SU-DHL-6 (cell line): ENCODE measurements at regions not wholly inside any gene's neighbourhood (a gene's known extent, or its start where the extent isn't known, plus 50 kb on each side); places are given as distances from the start of the nearest gene placed in this dataset.

Experiments used
- CTCF ChIP-seq: fragments of 200-600 bp; sonication (generic); IDR thresholded peaks from one replicate; pipeline ENCODE4 v1.5.1; 2017; ENCODE audit warnings: antibody characterized with exemption, mild to moderate bottlenecking, low read length, moderate library complexity; ENCODE audit not compliant: insufficient read depth, poor library complexity, severe bottlenecking
- EZH2phosphoT487 ChIP-seq: fragments of 200-600 bp; sonication (generic), shearing (Covaris generic); conservative IDR thresholded peaks from 2 replicates; pipeline ENCODE4 v1.6.1; 2018; ENCODE audit warnings: mild to moderate bottlenecking, antibody characterized with exemption, low read length, moderate library complexity, mixed read lengths

GRCh38 chr9:129457325-129457779, 163.5 kb downstream of the C9orf50 start:
- TF ChIP-seq CTCF (no peak), EZH2phosphoT487 (no peak)
